ENCODE measurements at regions not wholly inside any gene's neighbourhood (a gene's known extent, or its start where the extent isn't known, plus 50 kb on each side); places are given as distances from the start of the nearest gene placed in this dataset.

GRCh38 chr5:43903129-43903528 lies 300.1 kb downstream of the NNT start:
- no peak for TF ChIP-seq POLR2A (IDR thresholded peaks at IDR 0.05)
- TF ChIP-seq CTCF (IDR thresholded peaks at IDR 0.05) = no peak

Data from uterus (tissue), 2 donors.